SKM-1 treated with dmso at 0.1 percent for 144 hours (cell line): ENCODE measurements at regions not wholly inside any gene's neighbourhood (a gene's known extent, or its start where the extent isn't known, plus 50 kb on each side); places are given as distances from the start of the nearest gene placed in this dataset.
"Not testable (repeated sequence)": the region's sequence is repeated elsewhere in the genome, so short reads cannot be mapped to it uniquely, and the experiment has no call there.

Experiments used
- DNase-seq: peaks from one replicate; lab custom pipeline; 2025; ENCODE audit not compliant: unreplicated experiment; lab: John Stamatoyannopoulos, UW

GRCh38 chr18:5830902-5831301 is 64.4 kb downstream of the TMEM200C start:
- DNase-seq, result not testable (repeated sequence)

- no peak for DNase-seq
Measured at GRCh38 chr18:5828913-5829312, 66.4 kb downstream of the TMEM200C start.

GRCh38 chr18:5825663-5826062 is 69.7 kb downstream of the TMEM200C start:
- DNase-seq, result no peak

- DNase-seq, result no peak
Measured at GRCh38 chr18:5824370-5824984, 70.8 kb downstream of the TMEM200C start.

GRCh38 chr18:5817816-5818215 is 77.5 kb downstream of the TMEM200C start:
- DNase-seq, result peak; percentile 30

- DNase-seq, result no peak
Measured at GRCh38 chr18:5806860-5807259, 88.5 kb downstream of the TMEM200C start.

GRCh38 chr18:5787936-5788335 is 107.4 kb downstream of the TMEM200C start:
- no peak for DNase-seq

- no peak for DNase-seq
Measured at GRCh38 chr18:5779922-5780321, 115.4 kb downstream of the TMEM200C start.

GRCh38 chr18:5772306-5773105 is 122.8 kb downstream of the TMEM200C start:
- no peak for DNase-seq

- DNase-seq, result no peak
Measured at GRCh38 chr18:5771343-5771742, 124.0 kb downstream of the TMEM200C start.

GRCh38 chr18:5770176-5770575 is 125.1 kb downstream of the TMEM200C start:
- DNase-seq, result no peak

GRCh38 chr18:5768454-5768853 is 126.9 kb downstream of the TMEM200C start:
- no peak for DNase-seq

- no peak for DNase-seq
Measured at GRCh38 chr18:5759194-5759593, 136.1 kb downstream of the TMEM200C start.

GRCh38 chr18:5756823-5757222 is 138.5 kb downstream of the TMEM200C start:
- DNase-seq, result no peak

GRCh38 chr18:5747678-5748077 is 147.6 kb downstream of the TMEM200C start:
- no peak for DNase-seq

GRCh38 chr18:5746844-5747243 is 148.5 kb downstream of the TMEM200C start:
- no peak for DNase-seq

GRCh38 chr18:5744659-5745058 is 150.7 kb downstream of the TMEM200C start:
- no peak for DNase-seq

GRCh38 chr18:5738526-5738925 is 156.8 kb downstream of the TMEM200C start:
- no peak for DNase-seq

- DNase-seq, result no peak
Measured at GRCh38 chr18:5732318-5732717, 163.0 kb downstream of the TMEM200C start.

GRCh38 chr18:5729983-5730699 is 165.2 kb downstream of the TMEM200C start:
- no peak for DNase-seq

- DNase-seq, result no peak
Measured at GRCh38 chr18:5728531-5728930, 166.8 kb downstream of the TMEM200C start.

GRCh38 chr18:5726011-5726410 is 169.3 kb downstream of the TMEM200C start:
- DNase-seq, result no peak
